Neuronal stem cell (in vitro differentiated cells): ENCODE measurements at regions not wholly inside any gene's neighbourhood (a gene's known extent, or its start where the extent isn't known, plus 50 kb on each side); places are given as distances from the start of the nearest gene placed in this dataset.

ENCODE experiments used
- DNase-seq: peaks from one replicate; pipeline ENCODE4 v3.0.0-alpha.2; 2013; ENCODE audit warnings: low spot score
- H2AFZ ChIP-seq: one replicate; pipeline ENCODE4 v1.6.1; 2013; ENCODE audit warnings: mild to moderate bottlenecking, low read length, inconsistent platforms
- H2AK5ac ChIP-seq: 2 replicates; pipeline ENCODE4 v1.6.1; 2013; ENCODE audit warnings: low read depth, mild to moderate bottlenecking, inconsistent platforms, low read length, moderate library complexity, mixed read lengths
- H2BK120ac ChIP-seq: 2 replicates; pipeline ENCODE4 v1.6.1; 2013; ENCODE audit warnings: low read depth, mild to moderate bottlenecking, inconsistent platforms, low read length, moderate library complexity, mixed read lengths
- H2BK12ac ChIP-seq: one replicate; pipeline ENCODE4 v1.6.1; 2013; ENCODE audit warnings: low read length, inconsistent platforms
- H2BK15ac ChIP-seq: 2 replicates; pipeline ENCODE4 v1.6.1; 2013; ENCODE audit warnings: mild to moderate bottlenecking, low read length, inconsistent platforms, mixed read lengths
- H2BK5ac ChIP-seq: one replicate; pipeline ENCODE4 v1.6.1; 2013; ENCODE audit warnings: inconsistent platforms, mild to moderate bottlenecking, low read length, moderate library complexity
- H3K14ac ChIP-seq: one replicate; pipeline ENCODE4 v1.6.1; 2013; ENCODE audit warnings: low read length, inconsistent platforms
- H3K18ac ChIP-seq: 2 replicates; pipeline ENCODE4 v1.6.1; 2013; ENCODE audit warnings: low read length, inconsistent platforms
- H3K23ac ChIP-seq: 2 replicates; pipeline ENCODE4 v1.6.1; 2013; ENCODE audit warnings: low read depth, mild to moderate bottlenecking, mixed read lengths, low read length, inconsistent platforms; ENCODE audit not compliant: poor library complexity
- H3K27ac ChIP-seq: replicated peaks from 3 replicates; pipeline ENCODE4 v1.5.1; 2013; ENCODE audit warnings: low read length, inconsistent platforms
- H3K27me3 ChIP-seq, 3 experiments: 2 replicates each; pipeline ENCODE4 v1.6.1; 2013; ENCODE audit warnings: low read length in 3 of 3, mild to moderate bottlenecking in 2 of 3, inconsistent platforms in 1 of 3, low read depth in 1 of 3, mixed read lengths in 1 of 3, moderate library complexity in 1 of 3; ENCODE audit not compliant: control insufficient read depth in 3 of 3, insufficient read depth in 3 of 3
- H3K36me3 ChIP-seq, 2 donors: replicated peaks in 1 of 2; 2 replicates each; pipeline ENCODE4 v1.6.1; 2013; ENCODE audit warnings: low read length in 2 of 2; ENCODE audit not compliant: control insufficient read depth in 2 of 2, insufficient read depth in 2 of 2
- H3K4ac ChIP-seq: 2 replicates; pipeline ENCODE4 v1.6.1; 2013; ENCODE audit warnings: inconsistent platforms, mild to moderate bottlenecking, low read length, moderate library complexity
- H3K4me1 ChIP-seq, 2 donors: 1 replicate in 1 of 2; 2 replicates in 1 of 2; pipeline ENCODE4 v1.6.1; 2013; ENCODE audit warnings: low read length in 2 of 2, low read depth in 1 of 2; ENCODE audit not compliant: control insufficient read depth in 2 of 2, insufficient read depth in 1 of 2
- H3K4me2 ChIP-seq: one replicate; pipeline ENCODE4 v1.6.1; 2013; ENCODE audit warnings: mild to moderate bottlenecking, low read length, inconsistent platforms; ENCODE audit not compliant: insufficient read depth, poor library complexity, severe bottlenecking
- H3K4me3 ChIP-seq, 2 donors: 2 replicates each; pipeline ENCODE4 v1.5.1; 2013; ENCODE audit warnings: low read length in 2 of 2, mild to moderate bottlenecking in 2 of 2, inconsistent platforms in 1 of 2, moderate library complexity in 1 of 2
- H3K79me1 ChIP-seq: one replicate; pipeline ENCODE4 v1.6.1; 2013; ENCODE audit warnings: low read depth, mild to moderate bottlenecking, inconsistent platforms, low read length, moderate library complexity
- H3K9ac ChIP-seq: one replicate; pipeline ENCODE4 v1.6.1; 2013; ENCODE audit warnings: mild to moderate bottlenecking, low read depth, low read length, inconsistent platforms; ENCODE audit not compliant: poor library complexity
- H3K9me3 ChIP-seq, 2 donors: replicated peaks in 1 of 2; 2 replicates each; pipeline versions ENCODE3 to v1.6.1; 2013; ENCODE audit warnings: low read length in 2 of 2, mild to moderate bottlenecking in 2 of 2, inconsistent platforms in 1 of 2, low read depth in 1 of 2, mixed read lengths in 1 of 2, moderate library complexity in 1 of 2; ENCODE audit not compliant: control insufficient read depth in 2 of 2, insufficient read depth in 1 of 2
- H4K8ac ChIP-seq: one replicate; pipeline ENCODE4 v1.6.1; 2013; ENCODE audit warnings: low read depth, mild to moderate bottlenecking, inconsistent platforms, low read length, moderate library complexity
- H4K91ac ChIP-seq: one replicate; pipeline ENCODE4 v1.6.1; 2013; ENCODE audit warnings: low read length, low read depth, mild to moderate bottlenecking, inconsistent platforms; ENCODE audit not compliant: poor library complexity
- WGBS, 2 donors: extraction: QIAGEN DNeasy Blood & Tissue Kit; methylation state at CpG; one replicate each; pipeline ENCODE4 v1.1.7; 2013; ENCODE audit warnings: missing lambda C conversion rate in 2 of 2, mixed read lengths in 1 of 2; ENCODE audit not compliant: insufficient read length in 2 of 2, insufficient replicate concordance in 1 of 2; ENCODE audit errors: extremely low coverage in 2 of 2; 5-methylcytosine and 5-hydroxymethylcytosine counted together

- DNase-seq = no peak
- Histone ChIP-seq H4K91ac (no peak overlapping the region), H2BK120ac (no peak overlapping the region), H2BK5ac (no peak overlapping the region), H2AFZ (no peak overlapping the region), H2BK12ac (no peak overlapping the region), H4K8ac (no peak overlapping the region), H3K4ac (no peak overlapping the region), H3K9ac (no peak overlapping the region), H3K4me3 (no peak overlapping the region), H3K36me3 (no peaks in the 10 kb centered on the region), H3K23ac (no peak overlapping the region), H3K79me1 (no peaks in the 10 kb centered on the region), H2BK15ac (no peak overlapping the region), H3K14ac (no peak overlapping the region), H3K9me3 (no peaks in the 10 kb centered on the region), H3K4me1 (peaks cover 0 to 4% of the 10 kb centered on the region in 2 donors), H3K4me2 (no peak overlapping the region), H3K18ac (no peak overlapping the region), H3K27me3 (no peaks in the 10 kb centered on the region), H2AK5ac (no peak overlapping the region), H3K27ac (no peak overlapping the region)
- WGBS, 2 donors = no CpG with 5 or more reads among the region's 7 CpGs
Measured at GRCh38 chr3:16055606-16056211, 118.8 kb upstream of the GALNT15 start.

DNA sequence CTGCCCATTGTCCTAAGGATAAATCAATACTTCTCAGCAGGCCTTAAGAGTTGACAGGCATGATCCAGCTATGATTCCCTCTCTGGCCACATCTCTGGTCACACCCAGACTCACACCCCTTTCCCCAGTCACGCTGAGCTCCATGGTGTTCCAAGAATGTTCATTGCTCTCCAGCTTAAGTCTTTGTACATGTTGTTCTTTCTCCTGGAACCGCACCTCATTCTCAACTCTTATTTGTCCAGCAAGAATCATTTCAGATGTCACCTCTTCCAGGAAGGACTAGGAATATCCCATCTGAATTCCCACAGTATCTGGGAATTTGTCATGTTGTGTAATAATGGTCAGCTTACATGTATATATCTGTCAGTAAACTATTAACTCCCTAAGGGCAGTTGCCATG is 118.3 kb upstream of the GALNT15 start:
- peaks cover 0 to 6% of the 10 kb centered on the region in 2 donors for H3K4me1 ChIP-seq
- WGBS, 2 donors = no CpG with 5 or more reads among the region's 2 CpGs
- H2BK120ac ChIP-seq = no peak overlapping the region

GRCh38 chr3:16058521-16058920 is 116.0 kb upstream of the GALNT15 start:
- Histone ChIP-seq H3K23ac (no peak overlapping the region), H2BK5ac (no peak overlapping the region), H3K36me3 (no peaks in the 10 kb centered on the region), H3K27ac (no peak overlapping the region), H4K8ac (no peak overlapping the region), H3K27me3 (no peaks in the 10 kb centered on the region), H3K4ac (no peak overlapping the region), H3K79me1 (no peaks in the 10 kb centered on the region), H2BK120ac (no peak overlapping the region), H3K14ac (no peak overlapping the region), H3K4me3 (no peak overlapping the region), H2AK5ac (no peak overlapping the region), H2BK12ac (no peak overlapping the region), H3K4me1 (peaks cover 0 to 6% of the 10 kb centered on the region in 2 donors), H3K18ac (no peak overlapping the region), H3K4me2 (no peak overlapping the region), H2BK15ac (no peak overlapping the region), H2AFZ (no peak overlapping the region), H3K9me3 (no peaks in the 10 kb centered on the region), H3K9ac (no peak overlapping the region), H4K91ac (no peak overlapping the region)
- DNase-seq = no peak
- no CpG with 5 or more reads among the region's 1 CpG for WGBS, 2 donors

More for the DNA sequence above, 118.3 kb upstream of the GALNT15 start:
- Histone ChIP-seq H2AK5ac (no peak overlapping the region), H4K91ac (no peak overlapping the region), H3K9ac (no peak overlapping the region), H3K4me2 (no peak overlapping the region), H3K14ac (no peak overlapping the region), H3K27me3 (no peaks in the 10 kb centered on the region), H2BK15ac (no peak overlapping the region), H3K9me3 (no peaks in the 10 kb centered on the region), H4K8ac (no peak overlapping the region), H3K36me3 (no peaks in the 10 kb centered on the region), H2BK5ac (no peak overlapping the region), H2BK12ac (no peak overlapping the region), H3K4me3 (no peak overlapping the region), H2AFZ (no peak overlapping the region), H3K79me1 (no peaks in the 10 kb centered on the region), H3K4ac (no peak overlapping the region), H3K27ac (no peak overlapping the region), H3K23ac (no peak overlapping the region), H3K18ac (no peak overlapping the region)
- DNase-seq = no peak

DNA sequence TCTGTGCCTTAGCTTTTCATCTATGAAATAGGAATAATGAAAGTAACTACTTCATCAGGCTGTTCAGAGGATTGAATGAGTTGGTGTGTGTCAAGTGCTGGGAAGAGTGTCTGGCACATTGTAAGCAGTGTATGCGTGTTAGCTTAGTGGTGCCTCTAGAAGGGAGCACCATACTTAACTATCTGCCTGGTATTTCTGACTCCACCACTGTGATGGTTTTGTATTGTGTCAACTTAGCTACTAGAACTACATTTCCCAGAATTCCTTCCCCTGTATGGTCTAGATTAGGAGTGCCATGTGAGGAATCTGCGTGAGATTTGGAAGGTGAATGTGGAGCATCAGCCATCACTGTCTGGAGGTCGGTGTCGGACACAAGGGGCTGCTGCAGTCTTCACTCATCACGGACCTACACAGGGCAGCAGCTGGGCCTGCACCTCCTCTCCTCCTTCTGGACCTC is 115.4 kb upstream of the GALNT15 start:
- Histone ChIP-seq H3K23ac (no peak overlapping the region), H3K9ac (no peak overlapping the region), H4K91ac (no peak overlapping the region), H3K4me3 (peak overlapping the region in 1 of 2 donors; percentile 43), H2BK12ac (no peak overlapping the region), H3K4me2 (no peak overlapping the region), H3K9me3 (no peaks in the 10 kb centered on the region), H3K79me1 (no peaks in the 10 kb centered on the region), H2AK5ac (no peak overlapping the region), H2BK120ac (no peak overlapping the region), H2AFZ (no peak overlapping the region), H4K8ac (no peak overlapping the region), H3K4ac (no peak overlapping the region), H2BK15ac (no peak overlapping the region), H3K36me3 (no peaks in the 10 kb centered on the region), H3K27me3 (no peaks in the 10 kb centered on the region), H3K18ac (no peak overlapping the region), H2BK5ac (no peak overlapping the region), H3K27ac (no peak overlapping the region), H3K14ac (no peak overlapping the region), H3K4me1 (peaks cover 0 to 6% of the 10 kb centered on the region in 2 donors)
- no peak for DNase-seq
- no CpG with 5 or more reads among the region's 5 CpGs for WGBS, 2 donors
